T1000 (cell line): ENCODE measurements at regions not wholly inside any gene's neighbourhood (a gene's known extent, or its start where the extent isn't known, plus 50 kb on each side); places are given as distances from the start of the nearest gene placed in this dataset.
"Not testable (repeated sequence)": the region's sequence is repeated elsewhere in the genome, so short reads cannot be mapped to it uniquely, and the experiment has no call there.

ENCODE experiments used
- DNase-seq: peaks from one replicate; lab custom pipeline; 2025; ENCODE audit warnings: mixed read lengths; lab: John Stamatoyannopoulos, UW

- DNase-seq = no peak
These were observed 1313.1 kb downstream of the CDH11 start for GRCh38 chr16:63808730-63809129.

- no peak for DNase-seq
These were observed 1314.9 kb downstream of the CDH11 start for GRCh38 chr16:63806794-63807506.

DNA sequence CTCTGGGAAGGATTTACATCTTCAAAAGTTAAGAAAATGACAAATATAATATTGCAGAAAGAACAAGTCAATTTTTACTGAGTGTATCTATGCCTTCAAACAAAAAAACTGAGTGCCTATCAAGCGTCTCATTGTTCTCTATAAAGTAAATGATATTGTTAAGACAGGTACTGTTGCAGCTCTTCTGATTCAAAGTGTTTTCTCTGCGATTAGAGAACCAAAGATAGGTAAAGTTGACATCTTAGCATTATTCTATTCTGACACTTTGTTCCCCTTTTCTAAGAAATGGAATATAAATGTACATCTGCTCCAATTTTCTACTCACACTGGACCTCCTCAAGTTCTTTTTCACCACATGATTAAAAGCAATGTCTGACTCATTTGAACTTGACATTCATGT is 1317.7 kb downstream of the CDH11 start:
- DNase-seq = no peak

- no peak for DNase-seq
These were observed 1332.3 kb downstream of the CDH11 start for GRCh38 chr16:63789603-63790002.

GRCh38 chr16:63787014-63787413 is 1334.8 kb downstream of the CDH11 start:
- DNase-seq = no peak

GRCh38 chr16:63785170-63785569 is 1336.7 kb downstream of the CDH11 start:
- no peak for DNase-seq

- no peak for DNase-seq
These were observed 1345.4 kb downstream of the CDH11 start for GRCh38 chr16:63776437-63776836.

DNA sequence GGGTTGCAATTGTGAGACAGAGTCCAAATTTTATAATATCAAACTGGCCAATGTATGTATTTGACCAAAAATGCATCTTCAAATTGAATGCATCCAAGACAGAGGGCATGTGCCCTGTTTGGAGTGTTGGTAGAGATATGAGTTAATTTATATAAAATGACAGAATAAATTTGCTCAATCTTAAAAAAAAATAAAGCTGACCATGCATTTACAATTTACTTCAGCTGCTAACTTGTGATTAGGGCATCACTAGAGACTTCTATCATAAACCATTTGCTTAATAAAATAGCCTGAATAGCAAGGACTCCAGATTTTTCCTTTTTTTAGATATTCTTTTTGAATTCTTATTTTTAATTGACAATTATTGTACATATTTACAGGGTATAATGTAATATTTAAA is 1345.8 kb downstream of the CDH11 start:
- DNase-seq = no peak

DNA sequence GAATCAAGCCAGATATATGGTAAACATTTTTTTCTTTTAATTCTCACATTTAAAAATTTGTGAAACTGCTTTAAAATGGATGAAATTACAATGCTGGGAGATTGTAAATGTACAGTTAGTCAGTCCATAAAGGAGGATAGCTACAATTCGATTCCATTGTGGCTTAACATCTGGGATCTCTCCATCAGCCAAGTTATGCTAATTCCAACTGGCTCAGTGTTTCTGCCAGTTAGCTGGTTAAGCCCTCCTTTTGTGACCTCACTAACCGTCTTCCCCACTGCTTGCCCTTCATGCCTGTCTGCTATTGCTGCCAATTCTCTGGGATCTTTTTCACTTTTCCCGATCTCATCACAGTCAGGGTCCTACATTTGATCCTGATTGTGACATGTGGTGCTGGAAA is 1347.6 kb downstream of the CDH11 start:
- DNase-seq = no peak

DNA sequence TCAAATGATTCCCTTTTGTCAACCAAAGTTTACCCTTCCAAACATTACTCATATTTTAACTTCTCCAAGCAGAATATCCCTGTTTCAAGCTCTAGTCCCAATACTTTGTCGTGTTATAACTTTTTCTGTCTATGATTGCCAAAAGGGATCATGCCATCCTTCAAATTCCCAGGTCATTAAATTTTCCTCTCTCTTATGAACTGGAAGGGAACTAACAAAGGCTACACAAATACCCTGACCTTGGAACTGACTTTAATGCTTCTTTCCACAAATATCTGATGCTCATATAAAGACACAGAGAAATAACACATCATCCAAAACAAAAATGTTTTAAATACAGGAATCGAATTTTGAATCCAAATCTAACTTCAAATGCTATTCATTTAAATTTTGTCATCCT is 1352.7 kb downstream of the CDH11 start:
- DNase-seq = no peak

GRCh38 chr16:63760246-63760645 is 1361.6 kb downstream of the CDH11 start:
- DNase-seq = not testable (repeated sequence)

DNA sequence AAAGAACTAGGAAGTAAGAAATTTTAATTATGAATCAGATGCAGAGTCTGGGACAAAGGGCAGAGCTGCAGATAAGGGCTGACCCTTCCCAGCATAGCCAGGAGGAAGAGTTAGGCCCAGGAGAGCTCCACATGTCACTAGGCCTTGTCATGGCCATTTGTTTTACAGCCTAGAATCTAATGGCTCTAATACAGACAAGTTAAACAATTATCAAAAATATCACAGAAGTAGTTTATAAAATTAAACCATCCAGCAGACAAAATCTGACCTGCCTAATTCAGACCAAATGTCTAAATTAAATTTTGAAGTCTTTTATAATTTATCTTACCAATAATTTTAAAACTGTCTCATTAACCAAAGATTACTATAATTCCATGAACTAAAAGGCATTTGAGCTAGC is 1369.5 kb downstream of the CDH11 start:
- DNase-seq = no peak

- no peak for DNase-seq
These were observed 1372.6 kb downstream of the CDH11 start for GRCh38 chr16:63749276-63749675.

DNA sequence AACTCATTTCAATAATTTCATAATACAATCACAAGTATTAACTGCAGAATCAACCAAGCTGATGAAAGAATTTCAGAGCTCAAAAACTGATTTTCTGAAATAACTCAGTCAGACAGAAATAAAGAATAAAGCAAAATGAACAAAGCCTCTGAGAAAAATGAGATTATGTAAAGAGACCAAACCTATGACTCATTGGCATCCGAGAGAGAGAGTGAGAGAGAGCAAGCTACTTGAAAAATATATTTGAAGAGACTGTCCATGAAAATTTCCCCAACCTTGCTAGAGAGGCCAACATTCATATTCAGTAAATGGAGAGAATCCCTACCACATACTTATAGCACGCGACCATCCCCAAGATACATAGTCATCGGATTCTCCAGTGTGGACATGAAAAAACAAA is 1376.4 kb downstream of the CDH11 start:
- DNase-seq = no peak

GRCh38 chr16:63744077-63744874 is 1377.6 kb downstream of the CDH11 start:
- DNase-seq = no peak

DNA sequence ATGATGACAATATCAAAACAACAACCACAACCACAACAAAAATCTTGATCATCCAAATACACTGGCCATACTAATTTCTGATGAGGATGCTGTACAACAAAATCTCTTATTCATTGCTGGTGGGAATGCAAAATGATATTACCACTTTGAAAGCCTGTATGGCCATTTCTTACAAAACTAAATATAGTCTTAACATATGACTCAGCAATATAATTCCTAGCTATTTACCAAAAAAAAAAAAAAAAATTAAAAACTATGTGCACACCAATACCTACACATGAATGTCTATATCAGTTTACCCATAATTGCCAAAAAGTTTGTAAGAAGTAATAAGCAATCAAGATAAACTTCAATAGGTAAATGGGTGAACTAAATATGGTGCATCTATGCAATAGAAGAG is 1379.7 kb downstream of the CDH11 start:
- DNase-seq = no peak

DNA sequence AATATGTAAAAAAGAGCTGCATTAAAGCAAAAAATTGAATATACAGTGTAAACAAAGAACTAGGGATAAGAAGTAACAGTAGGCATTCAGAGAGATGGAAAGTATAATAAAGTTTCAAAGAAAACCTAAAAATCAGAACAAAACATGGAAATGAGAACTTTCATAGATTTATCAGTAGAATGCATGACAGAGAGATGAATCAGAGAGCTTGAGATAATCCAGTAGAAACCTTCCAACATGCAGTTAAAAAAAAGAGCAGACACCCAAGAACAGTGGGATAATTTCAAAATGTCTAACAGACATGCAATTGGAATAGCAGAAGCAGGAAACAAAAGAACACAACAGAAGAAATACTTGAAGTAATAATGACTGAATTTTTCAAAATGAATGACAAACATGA is 1384.2 kb downstream of the CDH11 start:
- DNase-seq = no peak

DNA sequence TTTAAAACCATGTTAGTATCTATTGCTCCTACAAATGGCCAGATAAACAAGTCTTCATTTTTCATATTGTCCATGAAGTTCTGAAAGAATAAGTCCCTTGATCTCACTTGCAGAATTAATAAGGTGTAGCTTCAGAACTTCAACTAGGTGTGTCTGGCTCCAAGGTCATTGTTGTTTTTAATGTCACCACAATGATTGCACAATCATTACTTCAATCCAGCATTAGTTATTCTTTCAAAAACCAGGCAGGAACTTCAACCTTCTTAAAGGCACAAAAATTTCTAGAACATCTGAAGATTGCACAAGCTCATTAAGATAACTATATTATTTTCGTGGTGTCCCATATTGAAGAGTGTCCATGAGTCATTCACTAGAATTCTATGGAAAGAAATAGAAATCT is 1386.4 kb downstream of the CDH11 start:
- DNase-seq = no peak

DNA sequence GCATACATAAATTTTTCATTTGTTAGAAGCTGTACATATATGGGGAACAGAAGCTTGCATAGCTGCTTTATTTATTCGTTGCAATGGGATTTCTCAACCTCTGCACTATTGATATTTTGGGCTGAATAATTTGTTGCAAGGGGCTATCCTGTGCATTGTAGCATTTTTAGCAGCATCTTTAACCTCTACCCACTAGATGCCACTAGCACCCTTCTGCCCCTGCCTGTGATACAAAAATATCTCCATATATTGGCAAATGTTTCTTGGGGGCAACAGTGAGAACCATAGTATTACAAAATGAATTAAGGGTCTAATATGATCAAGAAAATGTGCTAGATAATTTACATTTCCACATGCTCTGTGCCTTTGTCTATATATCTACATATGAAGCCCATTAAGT is 1401.0 kb downstream of the CDH11 start:
- no peak for DNase-seq

DNA sequence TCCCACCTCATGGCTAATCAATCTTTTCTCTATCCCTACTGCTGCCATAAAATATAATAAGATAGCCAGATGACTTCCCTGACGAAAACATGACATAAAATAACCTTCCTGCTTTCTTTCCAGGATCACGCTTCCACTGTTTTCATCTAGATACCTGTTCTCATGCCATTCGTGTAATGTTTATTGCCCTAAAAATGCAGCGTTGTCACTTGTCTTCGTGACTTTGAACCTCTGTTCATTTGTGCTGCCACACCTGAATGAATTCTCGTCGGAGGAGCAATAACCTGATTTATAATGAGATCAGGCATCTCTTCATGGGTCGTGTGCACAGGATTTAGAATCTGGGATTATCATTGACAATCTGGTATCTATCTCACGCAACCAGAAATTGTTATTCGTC is 1401.9 kb downstream of the CDH11 start:
- no peak for DNase-seq

DNA sequence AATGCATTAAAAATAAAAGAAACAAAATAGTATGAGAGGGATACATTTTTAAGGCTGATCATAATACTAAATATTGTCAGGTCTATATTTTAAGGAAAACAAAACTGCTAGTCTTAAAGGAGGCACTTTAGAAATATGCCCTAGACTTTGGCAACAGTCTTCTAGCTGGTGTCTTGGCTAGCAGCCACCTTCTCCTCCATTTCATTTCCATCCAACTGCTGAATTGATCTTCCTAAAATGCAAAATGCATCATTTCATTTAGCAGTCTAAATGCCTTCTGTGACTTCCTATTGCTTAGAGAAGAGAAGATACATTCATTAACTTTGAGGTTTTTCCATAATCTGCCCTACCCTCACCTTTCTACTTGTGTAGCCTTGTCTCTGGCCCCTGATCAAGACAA is 1404.1 kb downstream of the CDH11 start:
- DNase-seq = no peak

DNA sequence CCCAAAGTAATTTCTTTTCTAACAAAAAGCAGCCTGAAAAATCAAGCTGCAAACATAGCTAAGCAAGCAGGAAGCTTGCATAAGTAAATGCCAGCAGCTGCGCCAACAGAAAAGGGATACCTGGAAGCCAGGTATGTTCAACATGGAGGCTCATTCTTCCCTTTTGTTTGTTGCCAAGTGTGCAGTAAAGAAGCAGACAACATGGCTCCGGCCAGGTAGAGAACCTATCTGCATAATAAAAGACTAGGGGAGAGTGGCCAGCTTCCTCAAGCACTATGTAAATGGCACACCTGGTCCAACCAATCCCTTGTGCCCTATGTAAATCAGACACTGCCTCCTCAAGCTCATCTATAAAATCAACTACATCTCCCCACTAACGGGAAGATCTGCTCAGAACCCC is 1407.0 kb downstream of the CDH11 start:
- no peak for DNase-seq

- DNase-seq = no peak
These were observed 1409.1 kb downstream of the CDH11 start for GRCh38 chr16:63712725-63713124.

DNA sequence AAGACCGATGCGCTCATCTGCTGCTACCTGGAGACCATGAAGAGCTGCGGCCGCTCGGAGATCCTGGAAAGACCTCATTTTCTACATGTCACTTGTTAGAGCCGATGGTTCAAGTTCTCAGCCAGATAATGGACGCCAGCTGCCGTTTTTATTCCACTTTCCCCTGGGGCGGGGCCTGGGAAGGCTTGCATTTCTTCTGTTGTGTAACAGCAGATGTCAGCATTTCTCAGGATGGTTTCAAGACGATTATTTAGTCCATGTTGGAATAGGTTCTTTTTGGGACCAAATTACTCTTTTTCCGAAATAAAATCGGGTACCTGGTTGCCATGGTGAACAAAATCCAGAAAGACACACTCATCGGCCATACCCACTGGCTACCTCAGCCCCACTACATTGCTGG is 1418.3 kb downstream of the CDH11 start:
- no peak for DNase-seq
